C4-2B (cell line): ENCODE measurements at regions not wholly inside any gene's neighbourhood (a gene's known extent, or its start where the extent isn't known, plus 50 kb on each side); places are given as distances from the start of the nearest gene placed in this dataset.

Experiments used
- H3K27ac ChIP-seq: fragments of 450-650 bp; 2 replicates; pipeline ENCODE4 v1.5.1; 2017
- ZFX ChIP-seq: fragments of 450-650 bp; IDR thresholded peaks from 2 replicates; pipeline ENCODE4 v1.6.1; 2017
- TF ChIP-seq, protein P1 (sequence below): fragments of 450-650 bp; conservative IDR thresholded peaks from 2 replicates; pipeline ENCODE4 v1.5.1; 2017; ENCODE audit warnings: mild to moderate bottlenecking

DNA sequence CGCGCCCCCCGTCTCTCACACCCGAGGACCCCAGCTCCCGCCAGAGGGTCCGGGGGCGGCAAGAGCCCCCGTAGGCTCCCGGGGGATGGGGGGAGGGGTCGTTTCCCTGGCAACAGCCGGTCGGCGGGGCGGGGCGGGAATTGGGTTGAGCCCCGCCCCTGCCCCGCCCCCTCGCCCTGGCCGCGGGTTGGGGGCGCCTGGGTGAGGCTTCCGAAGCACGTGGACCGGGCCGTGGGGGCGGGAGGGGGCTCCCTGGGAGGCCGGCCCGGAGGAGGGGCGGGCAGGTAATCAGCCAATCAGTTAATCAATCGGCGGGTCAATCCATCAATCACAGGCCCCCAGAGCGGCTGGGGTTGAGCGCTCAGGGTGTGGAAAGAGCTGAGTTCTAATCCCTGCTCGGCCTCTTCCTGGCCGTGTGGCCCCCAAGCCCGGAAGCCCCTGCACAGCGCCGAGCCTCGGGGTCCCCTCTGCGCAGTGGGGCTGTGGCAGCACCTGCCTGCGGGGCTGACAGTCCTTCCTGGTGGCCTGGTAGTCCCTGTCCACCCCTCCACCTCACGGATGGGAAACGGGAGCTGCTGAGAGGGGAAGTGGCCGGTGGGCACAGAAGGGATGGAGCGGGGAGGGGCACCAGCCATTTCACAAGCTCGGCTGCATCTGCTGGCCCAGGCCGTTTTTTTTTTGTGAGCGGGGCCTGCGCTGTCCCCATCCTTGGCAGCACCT is 174.2 kb upstream of the IER5L start:
- no peak overlapping the region for H3K27ac ChIP-seq
- TF ChIP-seq, protein P1, sequence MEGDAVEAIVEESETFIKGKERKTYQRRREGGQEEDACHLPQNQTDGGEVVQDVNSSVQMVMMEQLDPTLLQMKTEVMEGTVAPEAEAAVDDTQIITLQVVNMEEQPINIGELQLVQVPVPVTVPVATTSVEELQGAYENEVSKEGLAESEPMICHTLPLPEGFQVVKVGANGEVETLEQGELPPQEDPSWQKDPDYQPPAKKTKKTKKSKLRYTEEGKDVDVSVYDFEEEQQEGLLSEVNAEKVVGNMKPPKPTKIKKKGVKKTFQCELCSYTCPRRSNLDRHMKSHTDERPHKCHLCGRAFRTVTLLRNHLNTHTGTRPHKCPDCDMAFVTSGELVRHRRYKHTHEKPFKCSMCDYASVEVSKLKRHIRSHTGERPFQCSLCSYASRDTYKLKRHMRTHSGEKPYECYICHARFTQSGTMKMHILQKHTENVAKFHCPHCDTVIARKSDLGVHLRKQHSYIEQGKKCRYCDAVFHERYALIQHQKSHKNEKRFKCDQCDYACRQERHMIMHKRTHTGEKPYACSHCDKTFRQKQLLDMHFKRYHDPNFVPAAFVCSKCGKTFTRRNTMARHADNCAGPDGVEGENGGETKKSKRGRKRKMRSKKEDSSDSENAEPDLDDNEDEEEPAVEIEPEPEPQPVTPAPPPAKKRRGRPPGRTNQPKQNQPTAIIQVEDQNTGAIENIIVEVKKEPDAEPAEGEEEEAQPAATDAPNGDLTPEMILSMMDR = no peak
- no peak for TF ChIP-seq ZFX

DNA sequence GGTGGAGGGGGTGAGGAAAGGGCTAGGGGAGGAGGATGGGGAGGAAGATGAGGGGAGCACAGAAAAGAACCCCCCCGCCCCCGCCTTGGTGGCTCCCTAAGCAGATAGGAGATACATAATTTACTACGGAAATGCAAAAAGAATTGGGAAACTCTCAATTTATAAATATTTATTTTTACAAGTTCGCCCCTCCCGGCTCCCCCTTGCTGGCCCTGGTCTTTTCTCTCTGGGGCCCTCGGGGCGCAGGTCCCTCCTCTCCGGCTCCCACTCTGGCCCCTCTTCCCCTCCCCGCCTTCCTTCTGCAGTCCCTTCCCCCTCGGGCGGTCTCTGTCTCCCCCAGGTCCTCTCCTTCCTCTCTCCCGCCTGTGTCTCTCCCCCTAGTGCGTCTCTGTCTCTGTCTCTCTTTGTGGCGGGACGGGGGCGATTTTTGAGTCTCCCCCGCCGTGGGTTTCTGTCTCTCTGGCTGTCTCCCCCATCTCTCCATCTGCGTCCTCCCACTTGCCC is 173.6 kb upstream of the IER5L start:
- TF ChIP-seq, protein P1 = no peak
- no peak for TF ChIP-seq ZFX
- no peak overlapping the region for H3K27ac ChIP-seq

DNA sequence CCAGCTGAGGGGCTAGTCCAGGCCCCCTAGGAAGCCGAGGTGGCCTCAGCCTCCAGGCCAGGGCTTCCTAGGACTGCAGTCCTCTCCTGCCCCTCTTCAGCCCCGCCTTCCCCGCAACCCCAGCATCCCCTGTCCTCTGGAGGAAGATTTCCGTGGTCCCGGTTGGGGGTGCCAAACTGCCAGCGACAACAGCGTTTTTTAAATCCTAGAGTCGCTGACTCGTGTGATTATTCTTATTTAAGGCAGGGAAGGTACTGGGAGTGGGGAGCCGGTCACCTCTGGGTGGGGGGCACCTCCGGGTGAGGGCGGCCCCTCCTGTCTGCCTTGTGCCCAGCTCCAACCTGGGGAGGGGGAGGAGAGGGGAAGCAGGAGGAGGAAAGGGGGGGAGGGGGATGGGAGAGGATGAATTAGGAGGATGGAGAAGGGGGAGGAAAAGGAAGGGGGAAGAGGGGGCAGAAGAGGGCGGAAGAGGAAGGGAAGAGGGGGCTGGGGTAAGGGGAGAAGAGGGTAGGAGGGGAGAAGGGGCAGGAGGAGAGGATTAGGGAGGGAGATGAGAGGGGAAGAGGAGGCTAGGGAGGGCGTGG is 173.1 kb upstream of the IER5L start:
- H3K27ac ChIP-seq = no peak overlapping the region

DNA sequence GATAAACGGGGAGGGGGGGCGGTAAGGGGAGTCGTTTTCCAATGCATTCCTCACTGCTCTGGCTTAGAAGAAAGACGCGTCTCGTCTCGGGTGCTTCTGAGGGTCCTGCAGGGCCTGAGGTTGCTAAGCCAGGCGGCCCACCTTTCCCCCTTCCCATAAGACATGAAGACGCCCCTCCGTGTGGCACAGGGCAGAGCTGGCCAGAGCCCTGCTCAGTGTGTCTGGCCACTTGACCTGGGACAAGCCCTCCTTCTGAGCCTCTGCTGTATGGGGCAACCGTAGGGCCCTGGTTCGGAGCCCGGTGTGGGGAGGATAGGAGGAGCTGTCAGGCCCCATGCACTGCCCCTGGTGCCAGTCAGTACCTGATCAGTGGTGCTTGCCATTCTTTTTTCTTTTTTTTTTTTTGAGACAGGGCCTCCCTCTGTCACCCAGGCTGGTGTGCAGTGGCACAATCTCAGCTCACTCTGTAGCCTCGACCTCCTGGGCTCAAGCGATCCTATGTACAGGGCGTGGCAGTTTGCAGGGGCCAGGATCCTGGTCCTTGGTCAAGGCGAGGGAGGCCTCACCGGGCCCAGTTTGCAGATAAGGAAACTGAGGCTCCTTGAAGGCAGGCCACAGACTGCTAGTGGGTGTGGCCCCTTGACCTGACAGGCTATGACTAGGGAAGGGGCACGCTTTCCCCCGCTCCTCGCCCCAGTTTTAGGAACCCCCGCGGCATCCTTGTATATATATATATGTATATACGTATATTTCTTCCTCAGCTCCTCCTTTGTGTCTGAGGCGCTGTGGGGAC is 172.3 kb upstream of the IER5L start:
- TF ChIP-seq, protein P1 = no peak
- no peak for TF ChIP-seq ZFX

More for the DNA sequence above, 173.1 kb upstream of the IER5L start:
- TF ChIP-seq ZFX = no peak
- TF ChIP-seq, protein P1 = no peak

DNA sequence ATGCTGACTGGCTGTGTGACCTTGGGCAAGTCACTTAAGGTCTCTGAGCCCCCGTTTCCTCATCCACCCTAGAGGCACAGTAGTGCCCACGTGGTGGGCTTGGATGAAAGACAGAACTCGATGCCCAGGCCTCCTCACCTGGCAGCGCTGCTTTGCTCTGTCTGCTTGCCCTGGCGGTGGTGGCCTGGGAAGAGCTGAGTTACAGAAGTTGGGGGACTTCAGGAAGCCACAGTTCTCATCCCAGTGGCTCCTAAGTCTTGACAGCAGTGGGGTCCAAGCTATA is 171.5 kb upstream of the IER5L start:
- no peak overlapping the region for H3K27ac ChIP-seq
- no peak for TF ChIP-seq ZFX
- TF ChIP-seq, protein P1 = no peak

More for the DNA sequence above, 172.3 kb upstream of the IER5L start:
- no peak overlapping the region for H3K27ac ChIP-seq

DNA sequence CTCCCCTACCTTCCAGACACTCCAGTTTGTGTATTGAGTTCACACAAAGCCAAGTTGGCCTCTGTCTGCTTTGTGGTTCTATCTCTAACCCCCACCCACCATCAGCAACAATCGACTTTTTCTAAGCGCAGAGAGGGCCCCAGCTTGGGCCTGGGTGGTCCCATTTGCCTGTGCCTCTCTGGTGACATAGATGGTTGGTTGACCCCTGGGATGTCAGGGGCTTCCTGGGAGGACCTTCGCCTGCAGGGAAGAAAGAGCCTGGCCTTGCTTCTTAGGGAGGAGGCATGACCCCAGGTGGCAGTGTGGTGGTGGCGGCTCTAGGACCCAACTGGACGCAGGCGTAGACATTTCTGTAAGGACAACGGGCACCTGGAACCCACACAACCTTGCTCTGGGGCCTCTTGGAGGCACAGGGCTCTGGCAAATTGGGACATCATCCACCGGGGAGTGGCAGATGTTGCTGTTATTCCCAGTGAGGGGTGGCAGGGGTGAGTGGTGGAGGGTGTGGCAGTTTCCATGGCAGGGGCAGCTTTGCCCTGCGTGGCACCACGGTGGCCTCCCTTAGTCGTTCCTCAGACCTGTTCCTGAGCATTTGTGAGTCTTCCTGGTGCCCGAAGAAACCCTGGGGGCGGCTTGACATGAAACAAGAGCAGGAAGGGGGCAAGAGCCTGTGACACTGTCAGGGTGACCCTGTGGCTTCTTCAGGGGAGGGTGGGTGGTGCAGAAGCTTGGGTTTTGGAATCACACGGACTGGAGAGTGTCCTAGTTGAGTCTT is 171.0 kb upstream of the IER5L start:
- TF ChIP-seq, protein P1 = no peak
- TF ChIP-seq ZFX = no peak
- H3K27ac ChIP-seq = no peak overlapping the region
